GM19043 (cell line): ENCODE measurements at regions not wholly inside any gene's neighbourhood (a gene's known extent, or its start where the extent isn't known, plus 50 kb on each side); places are given as distances from the start of the nearest gene placed in this dataset.

Source experiments
- ATAC-seq: cut with Tn5 transposase; IDR thresholded peaks from one replicate; pipeline ENCODE4 v1.9.1; 2021; ENCODE audit warnings: low read depth; ENCODE audit not compliant: unreplicated experiment

GRCh38 chr4:95985791-95986550, 146.1 kb downstream of the PDHA2 start:
- ATAC-seq, result no peak

DNA sequence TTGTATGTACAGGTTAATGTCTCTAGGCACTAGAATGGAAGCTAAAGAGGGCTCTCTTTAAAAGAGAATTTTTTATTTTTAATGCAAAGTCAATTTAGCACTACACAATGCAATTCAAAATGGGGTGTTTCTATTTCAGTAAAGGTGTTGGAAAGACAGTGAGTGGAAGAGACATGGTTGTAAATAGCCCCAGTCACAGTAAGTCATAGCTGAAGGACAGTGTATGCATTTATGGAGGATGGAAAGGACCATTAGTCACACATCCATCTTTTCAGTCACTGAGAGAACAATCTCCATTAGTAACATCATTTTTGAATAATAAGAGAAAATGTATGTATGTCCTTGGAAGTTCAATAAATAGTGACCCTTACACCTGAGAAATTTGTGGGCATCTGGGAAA, 148.0 kb downstream of the PDHA2 start:
- no peak for ATAC-seq

GRCh38 chr4:95998311-95998710, 158.4 kb downstream of the PDHA2 start:
- ATAC-seq, result no peak

- ATAC-seq, result no peak
Measured at GRCh38 chr4:96003951-96004740, 164.3 kb downstream of the PDHA2 start.

DNA sequence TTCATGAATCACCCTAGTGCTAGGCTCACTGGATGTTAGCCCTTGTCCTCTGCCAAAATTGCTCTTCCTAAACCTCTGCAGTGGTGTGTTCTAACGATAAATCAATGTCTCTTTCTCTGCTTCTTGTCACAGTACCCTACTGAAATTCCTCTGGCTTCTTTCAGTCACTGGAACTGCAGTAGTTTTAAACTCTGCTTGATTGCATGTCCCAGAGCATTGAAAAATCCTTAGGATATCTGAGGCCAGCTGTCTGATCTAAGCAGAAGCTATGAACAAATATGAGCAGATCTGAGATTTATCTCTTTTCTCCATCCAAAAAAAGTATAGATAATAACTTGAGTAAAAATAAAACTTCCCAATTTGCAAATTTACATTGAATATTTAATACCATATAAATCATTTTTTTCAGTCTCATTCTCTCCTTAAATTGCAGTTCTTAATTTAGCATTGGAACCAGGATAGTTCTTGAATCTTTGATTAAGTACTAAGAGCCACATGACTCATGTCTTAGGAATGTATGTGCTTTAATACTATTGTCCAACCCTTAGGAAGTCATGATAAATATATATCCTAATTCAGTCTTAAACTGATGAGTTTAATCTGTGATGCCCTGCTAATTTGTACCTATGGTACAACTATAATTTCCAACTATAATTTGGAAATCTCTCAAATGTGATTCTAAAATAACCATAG, 169.7 kb downstream of the PDHA2 start:
- no peak for ATAC-seq

DNA sequence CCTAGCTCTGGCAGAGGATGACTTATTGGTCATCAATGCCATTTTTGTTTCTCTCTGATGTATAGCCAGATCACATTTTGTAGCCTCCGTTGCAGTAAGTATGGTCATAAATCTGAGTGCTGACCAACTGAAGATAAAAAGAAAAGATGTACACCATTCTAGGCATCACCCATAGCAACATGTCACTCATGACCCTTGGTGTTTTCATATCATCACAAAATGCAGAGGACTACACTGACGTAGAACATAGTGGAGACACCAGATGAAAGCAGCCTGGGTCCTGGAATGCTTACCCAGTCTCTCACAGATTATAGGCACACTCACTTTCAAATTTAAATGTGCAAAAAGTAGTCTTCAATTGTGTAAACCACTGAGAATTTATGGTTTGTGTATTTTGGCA, 172.8 kb downstream of the PDHA2 start:
- ATAC-seq, result no peak

DNA sequence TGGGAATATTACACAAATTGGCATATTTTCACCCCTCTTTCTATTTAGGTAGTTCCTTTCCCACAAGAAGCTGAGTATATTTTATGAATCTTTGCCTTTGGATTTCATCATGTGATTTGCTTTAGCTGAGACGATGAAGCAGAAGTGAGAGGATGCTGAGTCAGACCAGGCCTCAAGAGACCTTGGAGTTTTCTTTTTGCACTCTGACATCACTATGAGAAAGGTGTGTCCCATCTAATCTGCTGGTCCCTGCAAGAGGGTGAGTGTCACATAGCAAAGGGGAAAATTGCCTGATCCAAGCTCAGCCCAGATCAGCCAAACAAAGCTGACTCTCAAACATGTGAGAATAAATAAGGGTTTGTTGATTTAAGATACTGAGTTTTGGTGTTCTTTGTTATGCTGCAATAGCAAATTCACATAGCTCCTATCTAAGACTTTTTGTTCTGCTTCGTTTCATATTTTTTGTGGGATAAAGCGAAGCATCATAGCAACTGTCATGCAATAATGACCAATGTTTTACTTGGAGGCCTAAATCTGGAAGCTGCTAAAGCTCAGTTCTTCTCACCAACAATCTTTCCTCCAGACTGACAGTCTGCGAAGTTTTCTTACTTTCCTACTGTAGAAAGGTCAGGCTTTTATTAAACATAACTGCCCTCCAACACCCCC, 176.9 kb downstream of the PDHA2 start:
- no peak for ATAC-seq

DNA sequence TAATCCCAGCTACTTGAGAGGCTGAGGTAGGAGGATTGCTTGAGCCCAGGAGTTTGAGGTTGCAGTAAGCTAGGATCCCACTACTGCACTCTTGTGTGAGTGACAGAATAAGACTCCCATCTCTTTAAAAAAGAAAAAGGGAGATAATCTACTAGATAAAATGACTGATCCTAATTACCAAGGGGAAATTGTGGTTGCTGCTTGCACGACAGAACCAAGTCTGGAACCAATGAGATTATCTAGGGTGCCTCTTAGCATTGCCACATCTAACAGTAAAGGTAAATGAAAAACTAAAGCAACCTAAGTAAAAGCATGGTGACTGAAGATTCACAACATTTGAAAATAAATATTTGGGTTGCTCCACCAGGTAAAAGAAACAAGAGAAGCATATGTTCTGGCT, 185.1 kb downstream of the PDHA2 start:
- ATAC-seq, result no peak

GRCh38 chr4:96035727-96036126, 195.8 kb downstream of the PDHA2 start:
- no peak for ATAC-seq

GRCh38 chr4:96036781-96037180, 196.9 kb downstream of the PDHA2 start:
- no peak for ATAC-seq

GRCh38 chr4:96037705-96038104, 197.8 kb downstream of the PDHA2 start:
- ATAC-seq, result no peak

DNA sequence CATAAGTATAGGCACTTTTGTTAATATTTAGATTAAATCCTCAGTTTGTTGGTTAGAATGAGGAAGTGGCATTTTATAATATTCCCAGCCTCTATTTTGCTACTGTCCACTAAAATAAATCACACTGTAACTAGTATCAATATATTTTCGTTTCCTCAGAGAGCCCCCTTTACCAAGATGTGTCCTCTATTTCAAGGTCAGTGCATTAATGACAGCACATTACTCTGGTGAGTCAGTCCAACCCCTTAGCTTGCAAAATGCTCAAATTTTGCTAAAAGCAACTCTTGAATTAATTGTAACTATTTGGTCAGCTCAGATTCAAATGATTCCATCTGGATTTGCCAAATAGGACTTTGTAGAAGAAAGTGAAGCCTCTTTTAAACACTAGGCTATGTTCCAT, 199.3 kb downstream of the PDHA2 start:
- ATAC-seq, result no peak

DNA sequence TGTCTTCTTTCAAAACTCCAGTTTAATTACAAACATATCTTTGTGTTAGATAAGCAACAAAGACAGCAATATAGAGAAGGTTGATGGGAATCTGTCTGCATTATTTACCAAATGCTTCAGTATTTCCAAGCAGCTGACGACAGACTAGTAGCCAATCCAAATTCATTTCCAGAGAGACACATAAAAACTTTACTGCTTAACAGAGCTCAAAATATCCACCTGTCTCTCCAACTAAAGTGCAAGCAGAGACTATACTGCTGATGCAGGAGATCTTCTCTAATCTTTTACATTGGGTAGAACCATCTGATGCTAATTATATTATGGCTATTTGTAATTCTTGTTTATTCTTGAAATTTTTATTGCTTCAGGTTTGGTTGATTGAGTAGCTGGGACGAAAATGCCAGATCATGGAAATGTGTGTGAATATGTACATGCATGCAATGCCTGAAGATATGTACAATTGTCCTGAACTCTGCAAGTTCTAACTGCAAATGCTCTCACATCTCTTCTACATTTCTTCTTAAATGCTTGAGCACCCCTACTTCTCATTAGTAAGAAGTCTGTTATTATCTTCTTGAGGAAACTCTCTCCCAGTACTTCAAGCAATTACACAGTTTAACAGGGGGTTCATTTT, 200.0 kb downstream of the PDHA2 start:
- ATAC-seq, result no peak

DNA sequence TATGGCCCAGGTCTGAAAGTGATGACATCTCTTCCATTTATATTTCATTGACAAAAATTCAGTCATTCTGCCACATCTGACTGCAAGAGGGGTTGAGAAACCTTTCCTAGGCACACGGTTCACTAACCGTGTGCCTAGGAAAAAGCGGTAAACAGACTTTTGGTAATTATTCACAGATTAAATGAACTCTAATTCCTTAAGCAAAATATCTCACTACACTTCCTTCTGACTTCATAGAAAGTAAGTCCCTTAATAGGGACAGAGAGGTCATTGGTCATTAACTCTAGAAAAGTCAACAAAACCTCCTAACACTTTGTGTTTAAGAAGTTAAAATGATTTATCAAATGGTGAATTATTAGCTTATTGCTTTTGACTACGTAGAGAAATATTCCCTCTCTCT, 205.1 kb downstream of the PDHA2 start:
- no peak for ATAC-seq

DNA sequence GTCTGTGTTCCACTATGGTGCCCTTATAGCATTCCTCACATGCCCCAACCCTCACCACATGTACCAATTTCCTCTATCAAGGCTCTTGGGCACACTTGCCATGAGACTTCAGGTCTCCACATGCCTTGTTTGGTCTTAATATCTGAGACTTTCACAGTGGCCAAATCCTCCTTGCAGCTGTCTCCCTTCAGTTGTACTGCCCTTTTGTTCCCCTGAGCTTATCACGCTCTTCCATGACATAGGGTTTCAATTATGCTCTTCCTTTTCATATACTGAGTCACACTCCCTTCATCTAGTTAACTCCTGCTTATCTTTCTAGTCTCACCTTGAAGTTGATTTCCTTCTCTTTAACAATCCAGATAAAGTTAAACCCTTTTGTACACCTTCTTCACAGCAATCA, 212.9 kb downstream of the PDHA2 start:
- ATAC-seq, result no peak

DNA sequence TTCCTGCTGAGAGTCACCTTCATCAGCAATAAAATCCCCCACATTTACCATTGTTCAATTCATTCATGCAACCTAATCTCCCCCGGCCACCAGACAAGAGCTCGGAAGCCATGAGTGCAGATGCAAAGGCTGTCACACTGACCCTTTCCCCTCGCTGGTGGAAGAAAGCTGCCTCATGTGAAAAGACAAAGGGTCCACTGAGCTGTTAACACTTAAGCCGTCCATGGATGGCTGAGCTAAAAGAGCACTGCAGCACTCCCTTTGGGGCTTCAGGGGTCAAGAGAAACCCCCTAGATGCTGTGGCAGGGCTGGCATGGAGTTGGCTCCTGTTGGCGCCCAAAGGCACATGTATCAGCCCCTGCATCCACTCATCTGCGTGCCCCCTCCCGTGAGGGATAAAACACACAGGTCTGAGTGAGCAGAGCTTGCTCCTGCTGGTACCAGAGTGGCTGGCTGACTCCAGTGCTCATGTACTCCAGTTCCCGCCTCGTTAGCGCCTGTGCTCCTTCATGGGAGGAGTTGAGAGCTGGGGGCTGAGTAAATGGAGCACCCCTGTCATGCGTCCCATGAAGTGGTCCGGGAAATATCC, 216.5 kb downstream of the PDHA2 start:
- ATAC-seq, result no peak

DNA sequence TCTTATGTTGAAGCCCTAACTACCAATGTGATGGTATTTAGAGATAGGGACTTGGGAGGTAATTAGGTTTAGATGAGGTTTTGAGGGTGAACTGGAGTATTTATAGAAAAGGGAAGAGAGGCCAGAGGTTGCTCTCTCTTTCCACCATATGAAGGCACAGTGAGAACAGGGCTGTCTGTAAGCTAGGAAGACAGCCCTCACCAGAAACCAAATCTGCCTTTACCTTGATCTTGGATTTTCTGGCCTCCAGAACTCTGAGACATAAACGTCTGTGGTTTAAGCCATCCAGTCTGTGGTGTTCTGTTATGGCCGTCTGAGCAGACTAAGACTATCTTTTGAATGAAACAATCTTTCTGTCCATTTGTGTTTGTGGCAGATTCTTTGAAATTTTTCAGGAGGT, 223.7 kb downstream of the PDHA2 start:
- no peak for ATAC-seq

DNA sequence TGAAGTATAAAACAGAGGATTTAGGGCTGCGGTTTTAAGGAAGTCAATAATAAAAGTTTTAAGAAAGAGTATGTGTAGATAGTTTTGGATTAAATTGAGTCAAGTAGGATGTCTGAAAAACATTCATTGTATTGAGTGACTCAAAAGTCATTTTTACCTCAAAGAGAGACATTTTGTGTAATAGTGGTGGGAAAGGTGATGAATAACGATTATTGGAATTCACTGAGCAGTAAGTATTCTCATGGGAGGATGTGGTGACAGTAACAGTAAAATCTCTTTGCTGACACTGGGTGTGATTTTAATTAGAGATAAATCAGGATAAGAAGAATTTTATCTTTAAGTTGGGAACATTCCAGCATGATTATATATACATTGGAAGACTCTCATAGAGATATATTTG, 233.6 kb downstream of the PDHA2 start:
- no peak for ATAC-seq

DNA sequence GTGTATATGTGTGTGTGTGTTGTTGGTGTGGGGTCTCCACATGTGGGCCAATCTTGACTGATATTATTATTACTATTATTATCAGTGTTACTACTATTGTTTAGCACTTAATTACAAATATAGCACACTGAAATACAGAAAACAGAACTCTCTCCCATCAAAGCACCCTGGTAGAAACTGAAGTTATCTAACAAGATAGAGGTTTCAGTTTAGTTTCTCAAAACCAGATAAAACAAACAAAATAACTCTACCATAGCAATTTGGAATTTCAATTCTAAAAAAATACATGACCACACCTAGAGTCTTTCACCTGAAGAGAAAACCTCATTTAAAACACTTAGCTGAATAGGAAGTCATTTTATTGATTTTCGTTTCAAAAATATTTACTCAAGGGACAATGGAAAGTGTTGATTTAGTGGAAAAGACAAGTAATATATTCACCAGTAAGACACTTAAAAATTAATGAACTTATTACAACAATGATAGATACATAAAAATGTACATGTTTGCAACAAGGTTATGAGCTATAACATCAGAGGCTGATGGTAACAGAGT, 252.3 kb downstream of the PDHA2 start:
- ATAC-seq, result no peak

DNA sequence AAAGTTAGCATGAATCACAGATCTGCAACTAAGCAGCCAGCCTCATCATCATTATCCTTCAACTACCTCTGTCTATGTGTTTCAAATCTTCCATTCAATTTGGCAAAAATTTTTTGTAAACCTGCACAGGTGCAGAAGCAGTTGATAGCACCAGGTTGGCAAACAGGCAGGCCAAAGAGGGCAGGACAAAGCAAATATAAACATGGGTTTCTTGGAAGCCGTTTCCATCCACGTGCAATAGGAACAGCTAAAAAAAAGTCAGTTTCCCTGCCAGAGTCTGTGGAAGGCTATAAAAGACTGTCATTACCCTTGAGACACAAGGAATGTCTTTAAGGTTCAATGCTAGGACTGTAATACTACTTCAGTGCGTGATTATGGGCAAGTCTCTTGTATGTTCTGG, 253.2 kb downstream of the PDHA2 start:
- no peak for ATAC-seq
